ENCODE measurements at regions not wholly inside any gene's neighbourhood (a gene's known extent, or its start where the extent isn't known, plus 50 kb on each side); places are given as distances from the start of the nearest gene placed in this dataset.
"Not testable (repeated sequence)": the region's sequence is repeated elsewhere in the genome, so short reads cannot be mapped to it uniquely, and the experiment has no call there.

- POLR2A ChIA-PET, result no interaction called here
- 90% methylated on average over 16 of the region's 17 CpGs for WGBS (ENCODE audit: insufficient coverage)
- DNase-seq, result no peak
Observed at GRCh38 chrX:1903236-1903935, 288.5 kb downstream of the ASMT start.

DNA sequence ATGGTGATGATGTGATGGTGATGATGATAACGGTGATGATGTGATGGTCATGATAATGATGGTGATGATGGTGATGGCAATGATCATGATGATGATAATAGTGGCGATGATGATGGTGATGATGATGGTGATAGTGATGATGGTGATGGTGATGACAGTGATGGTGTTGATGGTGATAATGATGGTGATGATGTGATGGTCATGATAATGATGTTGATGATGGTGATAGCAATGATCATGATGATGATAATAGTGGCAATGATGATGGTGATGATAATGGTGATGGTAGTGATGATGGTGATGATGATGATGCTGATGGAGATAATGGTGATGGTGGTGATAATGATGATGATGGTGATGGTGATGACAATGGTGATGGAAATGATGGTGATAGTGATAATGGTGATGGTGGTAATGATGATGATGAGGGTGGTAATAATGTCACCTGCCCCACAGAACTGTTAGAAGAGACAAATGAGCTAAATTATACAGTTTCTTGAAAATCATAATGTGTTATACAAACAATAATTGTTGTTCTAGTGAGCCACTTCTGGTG, 289.9 kb downstream of the ASMT start:
- WGBS (ENCODE audit: insufficient coverage), result 95% methylated on average over 2 of the region's 2 CpGs
- Histone ChIP-seq H3K4me1 (ENCODE audit: control extremely low read depth in 1 of 4, control insufficient read depth in 4 of 4, insufficient read depth in 4 of 4, low read length in 3 of 4) (peaks cover 0 to 5% (median 0%) of the 10 kb centered on the region in 4 experiments), H3K27me3 (replicated peaks in 2 of 5; ENCODE audit: control insufficient read depth in 4 of 5, insufficient read depth in 5 of 5, low read length in 4 of 5) (peaks cover 0 to 11% (median 1%) of the 10 kb centered on the region in 5 experiments), H3K4me3 (ENCODE audit: control insufficient read depth in 1 of 7, extremely low read depth in 1 of 7, insufficient read depth in 4 of 7, low read depth in 2 of 7, low read length in 6 of 7) (no peak overlapping the region), H3K36me3 (ENCODE audit: control insufficient read depth in 4 of 4, insufficient read depth in 4 of 4, low read length in 3 of 4) (no peaks in the 10 kb centered on the region), H3K9me3 (ENCODE audit: control extremely low read depth in 1 of 5, control insufficient read depth in 4 of 5, insufficient read depth in 2 of 5, low read depth in 1 of 5, low read length in 4 of 5) (peaks cover 0 to 15% (median 5%) of the 10 kb centered on the region in 5 experiments), H3K27ac (ENCODE audit: insufficient read depth in 1 of 2, low read depth in 1 of 2, low read length in 2 of 2, poor library complexity in 1 of 2, severe bottlenecking in 2 of 2) (no peak overlapping the region)
- CTCF ChIA-PET, result no interaction called here
- DNase-seq, result no peak
- POLR2A ChIA-PET, result no interaction called here

More at GRCh38 chrX:1903236-1903935, 288.5 kb downstream of the ASMT start:
- no peaks in the 10 kb centered on the region for H3K36me3 ChIP-seq (ENCODE audit: control insufficient read depth in 4 of 4, insufficient read depth in 4 of 4, low read length in 3 of 4)
- H3K4me3 ChIP-seq (ENCODE audit: control insufficient read depth in 1 of 7, extremely low read depth in 1 of 7, insufficient read depth in 4 of 7, low read depth in 2 of 7, low read length in 6 of 7), result no peak overlapping the region
- H3K9me3 ChIP-seq (ENCODE audit: control extremely low read depth in 1 of 5, control insufficient read depth in 4 of 5, insufficient read depth in 2 of 5, low read depth in 1 of 5, low read length in 4 of 5), result peaks cover 0 to 15% (median 5%) of the 10 kb centered on the region in 5 experiments
- CTCF ChIA-PET, result no interaction called here
- no peaks in the 10 kb centered on the region for H3K4me1 ChIP-seq (ENCODE audit: control extremely low read depth in 1 of 4, control insufficient read depth in 4 of 4, insufficient read depth in 4 of 4, low read length in 3 of 4)
- H3K27ac ChIP-seq (ENCODE audit: insufficient read depth in 1 of 2, low read depth in 1 of 2, low read length in 2 of 2, poor library complexity in 1 of 2, severe bottlenecking in 2 of 2), result no peak overlapping the region
- peaks cover 0 to 11% (median 1%) of the 10 kb centered on the region in 5 experiments for H3K27me3 ChIP-seq (replicated peaks in 2 of 5; ENCODE audit: control insufficient read depth in 4 of 5, insufficient read depth in 5 of 5, low read length in 4 of 5)

GRCh38 chrX:1906028-1906427, 291.2 kb downstream of the ASMT start:
- CTCF ChIA-PET, result no interaction called here

DNA sequence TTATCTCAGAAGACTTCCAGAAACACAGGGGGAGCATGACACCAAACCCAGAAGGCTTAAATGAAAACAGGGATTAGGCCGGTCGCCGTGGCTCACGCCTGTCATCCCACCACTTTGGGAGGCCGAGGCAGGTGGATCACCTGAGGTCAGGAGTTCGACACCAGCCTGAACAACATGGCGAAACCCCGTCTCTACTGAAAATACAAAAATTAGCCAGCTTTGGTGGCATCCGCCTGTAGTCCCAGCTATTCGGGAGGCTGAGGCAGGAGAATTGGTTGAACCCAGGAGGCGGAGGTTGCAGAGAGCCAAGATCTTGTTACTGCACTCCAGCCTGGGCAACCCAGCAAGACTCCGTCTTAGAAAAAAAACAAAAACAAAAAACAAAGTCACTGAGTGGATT, 294.1 kb downstream of the ASMT start:
- DNase-seq; H3K36me3 ChIP-seq (ENCODE audit: control insufficient read depth in 4 of 4, insufficient read depth in 4 of 4, low read length in 3 of 4); POLR2A ChIA-PET; H3K4me3 ChIP-seq (ENCODE audit: control insufficient read depth in 1 of 7, extremely low read depth in 1 of 7, insufficient read depth in 4 of 7, low read depth in 2 of 7, low read length in 6 of 7); H3K27me3 ChIP-seq (replicated peaks in 2 of 5; ENCODE audit: control insufficient read depth in 4 of 5, insufficient read depth in 5 of 5, low read length in 4 of 5); H3K27ac ChIP-seq (ENCODE audit: insufficient read depth in 1 of 2, low read depth in 1 of 2, low read length in 2 of 2, poor library complexity in 1 of 2, severe bottlenecking in 2 of 2); CTCF ChIA-PET: not testable (repeated sequence)
- WGBS (ENCODE audit: insufficient coverage), result 95% methylated on average over 12 of the region's 12 CpGs
- peaks cover 0 to 11% (median 5%) of the 10 kb centered on the region in 5 experiments for H3K9me3 ChIP-seq (ENCODE audit: control extremely low read depth in 1 of 5, control insufficient read depth in 4 of 5, insufficient read depth in 2 of 5, low read depth in 1 of 5, low read length in 4 of 5)
- peaks cover 6 to 13% (median 6%) of the 10 kb centered on the region in 4 experiments for H3K4me1 ChIP-seq (ENCODE audit: control extremely low read depth in 1 of 4, control insufficient read depth in 4 of 4, insufficient read depth in 4 of 4, low read length in 3 of 4)

More at GRCh38 chrX:1906028-1906427, 291.2 kb downstream of the ASMT start:
- Histone ChIP-seq H3K27me3 (replicated peaks in 2 of 5; ENCODE audit: control insufficient read depth in 4 of 5, insufficient read depth in 5 of 5, low read length in 4 of 5) (peaks cover 0 to 16% (median 1%) of the 10 kb centered on the region in 5 experiments), H3K9me3 (ENCODE audit: control extremely low read depth in 1 of 5, control insufficient read depth in 4 of 5, insufficient read depth in 2 of 5, low read depth in 1 of 5, low read length in 4 of 5) (peaks cover 0 to 15% (median 5%) of the 10 kb centered on the region in 5 experiments), H3K4me1 (ENCODE audit: control extremely low read depth in 1 of 4, control insufficient read depth in 4 of 4, insufficient read depth in 4 of 4, low read length in 3 of 4) (peaks cover 0 to 5% (median 0%) of the 10 kb centered on the region in 4 experiments), H3K27ac (ENCODE audit: insufficient read depth in 1 of 2, low read depth in 1 of 2, low read length in 2 of 2, poor library complexity in 1 of 2, severe bottlenecking in 2 of 2) (no peak overlapping the region), H3K4me3 (ENCODE audit: control insufficient read depth in 1 of 7, extremely low read depth in 1 of 7, insufficient read depth in 4 of 7, low read depth in 2 of 7, low read length in 6 of 7) (no peak overlapping the region), H3K36me3 (ENCODE audit: control insufficient read depth in 4 of 4, insufficient read depth in 4 of 4, low read length in 3 of 4) (no peaks in the 10 kb centered on the region)
- POLR2A ChIA-PET, result no interaction called here
- no peak for DNase-seq

DNA sequence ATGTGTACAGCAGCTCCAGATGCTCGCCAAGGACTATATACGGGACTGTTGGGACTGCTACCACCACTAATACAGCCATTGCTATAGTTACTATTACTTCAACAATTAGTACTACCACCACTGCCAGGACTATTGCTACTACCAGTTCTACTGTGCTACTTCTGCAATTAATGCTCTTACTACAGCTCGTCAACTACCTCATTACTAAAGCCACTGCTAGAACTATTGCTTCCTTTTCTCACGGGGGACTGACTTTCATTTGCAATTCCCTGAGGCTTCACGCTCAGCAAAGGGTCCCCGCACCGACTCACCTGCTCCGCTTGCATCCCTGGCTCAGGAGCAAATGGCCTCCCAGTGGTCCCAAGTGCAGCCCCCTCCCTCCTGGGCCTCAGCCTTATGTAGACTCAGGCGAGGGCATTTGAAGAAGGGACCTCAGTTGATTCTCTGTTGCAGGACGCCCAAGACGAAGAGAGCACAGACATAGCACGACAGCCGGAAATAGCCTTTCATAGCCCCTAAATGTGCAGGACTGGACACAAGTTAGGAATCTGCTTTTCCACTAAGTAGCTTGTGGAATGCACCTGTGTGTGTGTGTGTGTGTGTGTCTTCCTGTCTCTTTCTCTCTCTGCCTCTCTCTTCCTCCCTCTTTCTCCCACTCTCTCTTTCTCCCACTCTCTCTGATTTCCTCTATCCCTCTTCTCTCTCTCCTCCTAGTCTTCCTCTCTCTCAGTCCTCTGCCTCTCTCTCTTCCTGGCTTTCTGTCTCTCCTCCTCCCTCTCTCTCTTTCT, 294.8 kb downstream of the ASMT start:
- peak in 2 of 3 donors; percentile 49 to 61 for DNase-seq
- 52% methylated on average over 8 of the region's 13 CpGs for WGBS (ENCODE audit: insufficient coverage)
- CTCF ChIA-PET, result no interaction called here
- H3K9me3 ChIP-seq (ENCODE audit: control extremely low read depth in 1 of 5, control insufficient read depth in 4 of 5, insufficient read depth in 2 of 5, low read depth in 1 of 5, low read length in 4 of 5), result peaks cover 0 to 11% (median 5%) of the 10 kb centered on the region in 5 experiments
- peaks cover 6 to 15% (median 6%) of the 10 kb centered on the region in 4 experiments for H3K4me1 ChIP-seq (ENCODE audit: control extremely low read depth in 1 of 4, control insufficient read depth in 4 of 4, insufficient read depth in 4 of 4, low read length in 3 of 4)
- peak overlapping the region in 1 of 7 experiments; percentile 61 for H3K4me3 ChIP-seq (ENCODE audit: control insufficient read depth in 1 of 7, extremely low read depth in 1 of 7, insufficient read depth in 4 of 7, low read depth in 2 of 7, low read length in 6 of 7)
- no peak overlapping the region for H3K27ac ChIP-seq (ENCODE audit: insufficient read depth in 1 of 2, low read depth in 1 of 2, low read length in 2 of 2, poor library complexity in 1 of 2, severe bottlenecking in 2 of 2)
- H3K27me3 ChIP-seq (replicated peaks in 2 of 5; ENCODE audit: control insufficient read depth in 4 of 5, insufficient read depth in 5 of 5, low read length in 4 of 5), result peaks cover 0 to 10% (median 0%) of the 10 kb centered on the region in 5 experiments
- POLR2A ChIA-PET, result no interaction called here
- no peaks in the 10 kb centered on the region for H3K36me3 ChIP-seq (ENCODE audit: control insufficient read depth in 4 of 4, insufficient read depth in 4 of 4, low read length in 3 of 4)

DNA sequence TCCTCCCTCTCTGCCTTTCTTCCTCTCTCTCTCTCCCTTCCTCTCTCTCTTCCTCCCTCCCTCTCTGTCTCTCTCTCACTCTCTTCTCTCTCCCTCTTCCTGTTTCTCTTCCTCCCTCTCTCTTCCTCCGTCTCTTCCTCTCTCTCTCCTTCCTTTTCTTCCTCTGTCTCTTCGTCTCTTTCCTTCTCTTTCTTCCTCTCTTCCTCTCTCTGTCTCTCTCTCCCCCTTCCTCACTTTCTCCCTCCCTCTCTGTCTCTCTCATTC, 295.3 kb downstream of the ASMT start:
- Histone ChIP-seq H3K27ac (ENCODE audit: insufficient read depth in 1 of 2, low read depth in 1 of 2, low read length in 2 of 2, poor library complexity in 1 of 2, severe bottlenecking in 2 of 2) (no peak overlapping the region), H3K27me3 (replicated peaks in 2 of 5; ENCODE audit: control insufficient read depth in 4 of 5, insufficient read depth in 5 of 5, low read length in 4 of 5) (peaks cover 0 to 10% (median 0%) of the 10 kb centered on the region in 5 experiments), H3K4me3 (ENCODE audit: control insufficient read depth in 1 of 7, extremely low read depth in 1 of 7, insufficient read depth in 4 of 7, low read depth in 2 of 7, low read length in 6 of 7) (no peak overlapping the region), H3K4me1 (ENCODE audit: control extremely low read depth in 1 of 4, control insufficient read depth in 4 of 4, insufficient read depth in 4 of 4, low read length in 3 of 4) (peaks cover 6 to 15% (median 6%) of the 10 kb centered on the region in 4 experiments), H3K36me3 (ENCODE audit: control insufficient read depth in 4 of 4, insufficient read depth in 4 of 4, low read length in 3 of 4) (no peaks in the 10 kb centered on the region), H3K9me3 (ENCODE audit: control extremely low read depth in 1 of 5, control insufficient read depth in 4 of 5, insufficient read depth in 2 of 5, low read depth in 1 of 5, low read length in 4 of 5) (peaks cover 0 to 11% (median 5%) of the 10 kb centered on the region in 5 experiments)
- 86% methylated on average over 2 of the region's 2 CpGs for WGBS (ENCODE audit: insufficient coverage)
- DNase-seq, result no peak
- POLR2A ChIA-PET, result no interaction called here
- CTCF ChIA-PET, result no interaction called here
